ENCODE measurements at regions not wholly inside any gene's neighbourhood (a gene's known extent, or its start where the extent isn't known, plus 50 kb on each side); places are given as distances from the start of the nearest gene placed in this dataset.

GRCh38 chr7:106485919-106486318, 175.0 kb downstream of the CCDC71L start:
- POLR2A ChIA-PET, result no interaction called here
- Mint-ChIP-seq H3K27me3 (peaks cover 14% of the 10 kb centered on the region), H3K9me3 (peaks cover 4% of the 10 kb centered on the region), H3K36me3 (no peaks in the 10 kb centered on the region), H3K27ac (no peak overlapping the region), H3K4me1 (peaks cover 3% of the 10 kb centered on the region), H3K4me3 (no peak overlapping the region)
- DNase-seq (no peak), ATAC-seq (ENCODE audit: low read depth) (no peak)

GRCh38 chr7:106485031-106485551, 175.9 kb downstream of the CCDC71L start:
- H3K9me3 Mint-ChIP-seq, result no peaks in the 10 kb centered on the region
- no peak overlapping the region for H3K4me3 Mint-ChIP-seq
- H3K36me3 Mint-ChIP-seq, result no peaks in the 10 kb centered on the region
- POLR2A ChIA-PET, result interaction anchor here (0.6 kb wide), 1 partner anchor 567 kb away, joined by 3 read pairs; no protein-coding TSS in a partner anchor
- no peak for DNase-seq
- H3K27me3 Mint-ChIP-seq, result peaks cover 16% of the 10 kb centered on the region
- no peak overlapping the region for H3K27ac Mint-ChIP-seq
- ATAC-seq (ENCODE audit: low read depth), result no peak
- H3K4me1 Mint-ChIP-seq, result peaks cover 3% of the 10 kb centered on the region

- Mint-ChIP-seq H3K36me3 (no peaks in the 10 kb centered on the region), H3K4me1 (peaks cover 3% of the 10 kb centered on the region), H3K9me3 (no peaks in the 10 kb centered on the region), H3K27me3 (peaks cover 18% of the 10 kb centered on the region), H3K4me3 (no peak overlapping the region), H3K27ac (no peak overlapping the region)
- POLR2A ChIA-PET, result no interaction called here
- ATAC-seq (ENCODE audit: low read depth) (no peak), DNase-seq (no peak)
These were observed 176.4 kb downstream of the CCDC71L start for GRCh38 chr7:106484562-106484961.

GRCh38 chr7:106482091-106482490, 178.9 kb downstream of the CCDC71L start:
- Mint-ChIP-seq H3K27me3 (peaks cover 19% of the 10 kb centered on the region), H3K9me3 (no peaks in the 10 kb centered on the region), H3K4me1 (peaks cover 3% of the 10 kb centered on the region), H3K4me3 (no peak overlapping the region), H3K36me3 (no peaks in the 10 kb centered on the region), H3K27ac (no peak overlapping the region)
- ATAC-seq (ENCODE audit: low read depth), result no peak
- POLR2A ChIA-PET, result no interaction called here
- DNase-seq, result no peak

- DNase-seq, result no peak
- Mint-ChIP-seq H3K27me3 (peaks cover 18% of the 10 kb centered on the region), H3K4me1 (peaks cover 3% of the 10 kb centered on the region), H3K27ac (no peak overlapping the region), H3K9me3 (no peaks in the 10 kb centered on the region), H3K4me3 (no peak overlapping the region), H3K36me3 (no peaks in the 10 kb centered on the region)
- POLR2A ChIA-PET, result no interaction called here
- ATAC-seq (ENCODE audit: low read depth), result no peak
These were observed 180.3 kb downstream of the CCDC71L start for GRCh38 chr7:106480616-106481031.

GRCh38 chr7:106480161-106480579, 180.8 kb downstream of the CCDC71L start:
- Mint-ChIP-seq H3K4me1 (peaks cover 3% of the 10 kb centered on the region), H3K27me3 (peaks cover 18% of the 10 kb centered on the region), H3K27ac (no peak overlapping the region), H3K4me3 (no peak overlapping the region), H3K36me3 (no peaks in the 10 kb centered on the region), H3K9me3 (no peaks in the 10 kb centered on the region)
- ATAC-seq (ENCODE audit: low read depth) (no peak), DNase-seq (no peak)
- POLR2A ChIA-PET, result no interaction called here

GRCh38 chr7:106476751-106477150, 184.2 kb downstream of the CCDC71L start:
- ATAC-seq (ENCODE audit: low read depth) (no peak), DNase-seq (no peak)
- Mint-ChIP-seq H3K4me1 (no peaks in the 10 kb centered on the region), H3K36me3 (no peaks in the 10 kb centered on the region), H3K27ac (no peak overlapping the region), H3K9me3 (no peaks in the 10 kb centered on the region), H3K4me3 (no peak overlapping the region), H3K27me3 (peaks cover 31% of the 10 kb centered on the region)
- POLR2A ChIA-PET, result no interaction called here

GRCh38 chr7:106472741-106473140, 188.0 kb upstream of the NAMPT start:
- H3K4me3 Mint-ChIP-seq, result no peak overlapping the region
- ATAC-seq (ENCODE audit: low read depth), result no peak
- H3K9me3 Mint-ChIP-seq, result no peaks in the 10 kb centered on the region
- H3K4me1 Mint-ChIP-seq, result no peaks in the 10 kb centered on the region
- no peak overlapping the region for H3K27ac Mint-ChIP-seq
- POLR2A ChIA-PET, result no interaction called here
- DNase-seq, result no peak
- H3K27me3 Mint-ChIP-seq, result peaks cover 22% of the 10 kb centered on the region
- H3K36me3 Mint-ChIP-seq, result no peaks in the 10 kb centered on the region

GRCh38 chr7:106471686-106472440, 187.1 kb upstream of the NAMPT start:
- Mint-ChIP-seq H3K27me3 (peaks cover 22% of the 10 kb centered on the region), H3K36me3 (no peaks in the 10 kb centered on the region), H3K27ac (no peak overlapping the region), H3K4me3 (no peak overlapping the region), H3K9me3 (no peaks in the 10 kb centered on the region), H3K4me1 (no peaks in the 10 kb centered on the region)
- DNase-seq, result no peak
- POLR2A ChIA-PET, result no interaction called here
- no peak for ATAC-seq (ENCODE audit: low read depth)

- Mint-ChIP-seq H3K4me1 (no peaks in the 10 kb centered on the region), H3K4me3 (no peak overlapping the region), H3K9me3 (no peaks in the 10 kb centered on the region), H3K27me3 (peaks cover 22% of the 10 kb centered on the region), H3K27ac (no peak overlapping the region), H3K36me3 (no peaks in the 10 kb centered on the region)
- ATAC-seq (ENCODE audit: low read depth) (no peak), DNase-seq (no peak)
- POLR2A ChIA-PET, result no interaction called here
These were observed 186.2 kb upstream of the NAMPT start for GRCh38 chr7:106471021-106471420.

- Mint-ChIP-seq H3K9me3 (no peaks in the 10 kb centered on the region), H3K27me3 (peaks cover 7% of the 10 kb centered on the region), H3K4me3 (no peak overlapping the region), H3K36me3 (no peaks in the 10 kb centered on the region), H3K4me1 (peaks cover 2% of the 10 kb centered on the region), H3K27ac (no peak overlapping the region)
- ATAC-seq (ENCODE audit: low read depth) (no peak), DNase-seq (no peak)
- POLR2A ChIA-PET, result no interaction called here
These were observed 182.1 kb upstream of the NAMPT start for GRCh38 chr7:106466867-106467266.

GRCh38 chr7:106465704-106466468, 181.1 kb upstream of the NAMPT start:
- DNase-seq (no peak), ATAC-seq (ENCODE audit: low read depth) (no peak)
- POLR2A ChIA-PET, result no interaction called here
- Mint-ChIP-seq H3K9me3 (no peaks in the 10 kb centered on the region), H3K36me3 (no peaks in the 10 kb centered on the region), H3K27me3 (peaks cover 3% of the 10 kb centered on the region), H3K4me1 (peaks cover 5% of the 10 kb centered on the region), H3K27ac (no peak overlapping the region), H3K4me3 (no peak overlapping the region)

- peaks cover 3% of the 10 kb centered on the region for H3K27me3 Mint-ChIP-seq
- peaks cover 7% of the 10 kb centered on the region for H3K4me1 Mint-ChIP-seq
- POLR2A ChIA-PET, result no interaction called here
- DNase-seq, result no peak
- no peak for ATAC-seq (ENCODE audit: low read depth)
- H3K36me3 Mint-ChIP-seq, result no peaks in the 10 kb centered on the region
- no peaks in the 10 kb centered on the region for H3K9me3 Mint-ChIP-seq
- H3K27ac Mint-ChIP-seq, result no peak overlapping the region
- H3K4me3 Mint-ChIP-seq, result no peak overlapping the region
These were observed 179.9 kb upstream of the NAMPT start for GRCh38 chr7:106464651-106465050.

Data from activated naive CD8-positive, alpha-beta T cell treated with anti-CD3 and anti-CD28 coated beads, Interleukin-2, amount 10 ng/mL, durations not matched to agents 7 days and 5 days (primary cell).